GM18868 (cell line): ENCODE measurements at regions not wholly inside any gene's neighbourhood (a gene's known extent, or its start where the extent isn't known, plus 50 kb on each side); places are given as distances from the start of the nearest gene placed in this dataset.

Experiments
- ATAC-seq: cut with Tn5 transposase; IDR thresholded peaks from one replicate; pipeline ENCODE4 v1.9.1; 2021; ENCODE audit warnings: mild to moderate bottlenecking, moderate library complexity; ENCODE audit not compliant: unreplicated experiment

DNA sequence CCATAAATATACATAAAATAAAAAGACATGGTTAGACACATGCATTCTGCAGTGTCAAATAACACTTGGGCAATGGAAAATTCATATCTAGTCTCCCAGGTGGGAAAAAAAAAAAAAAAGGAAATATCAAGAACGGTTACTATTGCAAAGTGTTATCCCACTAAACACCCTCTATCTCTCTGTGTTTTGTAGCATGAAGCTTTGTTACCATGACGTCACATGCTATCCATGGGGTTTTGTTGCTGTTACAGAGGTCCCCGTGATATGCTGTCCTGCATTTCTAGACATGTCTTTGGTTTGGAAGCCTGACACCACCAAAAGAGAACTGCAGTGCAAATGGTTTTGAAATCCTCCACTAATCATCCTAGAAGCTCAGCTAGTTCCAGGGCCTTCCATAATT lies 50.7 kb upstream of the TLR3 start:
- ATAC-seq: no peak

DNA sequence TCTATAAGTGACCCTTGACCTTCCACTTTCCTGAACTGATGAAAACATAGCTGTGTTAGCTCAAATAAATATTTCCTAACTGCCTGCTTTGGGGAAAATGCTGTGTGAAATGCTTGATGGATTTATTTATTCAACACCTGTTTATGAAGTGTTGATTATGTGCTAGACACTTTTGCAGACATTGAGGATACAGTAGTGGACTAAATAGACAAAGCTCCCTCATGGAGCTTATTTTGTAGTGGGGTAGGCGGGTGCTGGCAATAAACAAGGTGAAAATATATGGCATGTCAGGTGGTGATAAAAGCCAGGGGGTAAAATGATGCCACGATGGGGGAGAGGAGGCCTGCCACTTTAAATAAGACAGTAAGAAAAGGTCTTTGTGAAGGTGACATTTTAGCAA lies 50.2 kb upstream of the TLR3 start:
- ATAC-seq: no peak
